Natural killer cell (primary cell): ENCODE measurements at regions not wholly inside any gene's neighbourhood (a gene's known extent, or its start where the extent isn't known, plus 50 kb on each side); places are given as distances from the start of the nearest gene placed in this dataset.

Experiments
- ATAC-seq, 3 donors: fragments of 150-1000 bp in 2 of 3; fragments of 200-7000 bp in 1 of 3; cut with Tn5 transposase; 1 replicate in 1 of 3; 2 replicates in 2 of 3; pipeline ENCODE4 v1.10.0; 2021; ENCODE audit warnings: mild to moderate bottlenecking in 2 of 3, moderate library complexity in 2 of 3
- DNase-seq, 2 donors: peaks; one replicate each; pipeline versions ENCODE4 v3.0.0 to v3.0.0-alpha.2; 2013 to 2021; ENCODE audit warnings: mixed read lengths in 1 of 2
- H3K27ac ChIP-seq: one replicate; pipeline ENCODE4 v1.5.1; 2013; ENCODE audit warnings: mild to moderate bottlenecking, low read length
- H3K27me3 ChIP-seq: one replicate; pipeline ENCODE4 v1.6.1; 2013; ENCODE audit warnings: low read length; ENCODE audit not compliant: control insufficient read depth, insufficient read depth
- H3K36me3 ChIP-seq: one replicate; pipeline ENCODE4 v1.6.1; 2013; ENCODE audit warnings: low read length; ENCODE audit not compliant: control insufficient read depth, insufficient read depth
- H3K4me1 ChIP-seq: one replicate; pipeline ENCODE4 v1.6.1; 2013; ENCODE audit warnings: low read length; ENCODE audit not compliant: control insufficient read depth, insufficient read depth
- H3K4me3 ChIP-seq: one replicate; pipeline ENCODE4 v1.5.1; 2013; ENCODE audit warnings: low read length
- H3K9me3 ChIP-seq: one replicate; pipeline ENCODE4 v1.6.1; 2013; ENCODE audit warnings: low read length; ENCODE audit not compliant: control insufficient read depth, insufficient read depth
- H3K27ac Mint-ChIP-seq, 2 donors: one replicate each; pipeline ENCODE4 v1.8.0; 2022; ENCODE audit warnings: mild to moderate bottlenecking in 2 of 2, mixed read lengths in 2 of 2, moderate library complexity in 1 of 2
- H3K27me3 Mint-ChIP-seq, 2 donors: one replicate each; pipeline ENCODE4 v1.8.0; 2022; ENCODE audit warnings: low read depth in 2 of 2, mixed read lengths in 2 of 2
- H3K36me3 Mint-ChIP-seq: one replicate; pipeline ENCODE4 v1.8.0; 2022; ENCODE audit warnings: mixed read lengths
- H3K4me1 Mint-ChIP-seq, 2 donors: one replicate each; pipeline ENCODE4 v1.8.0; 2022; ENCODE audit warnings: mixed read lengths in 2 of 2
- H3K4me3 Mint-ChIP-seq: one replicate; pipeline ENCODE4 v1.8.0; 2022; ENCODE audit warnings: mild to moderate bottlenecking, moderate library complexity, mixed read lengths
- H3K9me3 Mint-ChIP-seq, 2 donors: one replicate each; pipeline ENCODE4 v1.8.0; 2022; ENCODE audit warnings: mixed read lengths in 2 of 2
- CTCF ChIP-seq: fragments of 200-600 bp; IDR thresholded peaks from one replicate; pipeline ENCODE4 v1.8.0; 2022; ENCODE audit warnings: antibody characterized with exemption
- WGBS: methylation state at CpG from one replicate; pipeline ENCODE4 v1.1.7; 2013; ENCODE audit warnings: missing lambda C conversion rate; ENCODE audit not compliant: insufficient coverage; 5-methylcytosine and 5-hydroxymethylcytosine counted together
- intact Hi-C: fragments of 100-400 bp; cut with micrococcal nuclease; formaldehyde crosslinking; loops from one replicate; pipeline ENCODE4 v1.14.2; 2022

GRCh38 chr6:8361259-8361658, 74.1 kb downstream of the SLC35B3 start:
- no peaks in the 10 kb centered on the region for H3K27me3 ChIP-seq
- H3K4me3 ChIP-seq: no peak overlapping the region
- DNase-seq: no peak
- H3K27ac ChIP-seq: no peak overlapping the region
- H3K4me1 ChIP-seq: no peaks in the 10 kb centered on the region
- 89% methylated on average over 8 of the region's 8 CpGs for WGBS
- H3K9me3 ChIP-seq: no peaks in the 10 kb centered on the region
- H3K4me1 Mint-ChIP-seq: no peaks in the 10 kb centered on the region
- H3K27ac Mint-ChIP-seq: no peak overlapping the region
- no peaks in the 10 kb centered on the region for H3K36me3 ChIP-seq
- H3K9me3 Mint-ChIP-seq: peaks cover 0 to 2% of the 10 kb centered on the region in 2 donors
- TF ChIP-seq CTCF: no peak
- ATAC-seq: no peak
- H3K4me3 Mint-ChIP-seq: no peak overlapping the region
- H3K36me3 Mint-ChIP-seq: no peaks in the 10 kb centered on the region
- no peaks in the 10 kb centered on the region for H3K27me3 Mint-ChIP-seq
- intact Hi-C loops: no loop called here

- Mint-ChIP-seq H3K27ac (no peak overlapping the region), H3K27me3 (peaks cover 0 to 6% of the 10 kb centered on the region in 2 donors), H3K4me3 (no peak overlapping the region), H3K36me3 (no peaks in the 10 kb centered on the region), H3K9me3 (peaks cover 0 to 5% of the 10 kb centered on the region in 2 donors), H3K4me1 (no peaks in the 10 kb centered on the region)
- intact Hi-C loops: no loop called here
- DNase-seq: no peak
- H3K9me3 ChIP-seq: no peaks in the 10 kb centered on the region
- no peak for ATAC-seq
- WGBS: 74% methylated on average over 4 of the region's 4 CpGs
- no peak overlapping the region for H3K27ac ChIP-seq
- no peaks in the 10 kb centered on the region for H3K36me3 ChIP-seq
- H3K4me3 ChIP-seq: no peak overlapping the region
- no peaks in the 10 kb centered on the region for H3K4me1 ChIP-seq
- no peaks in the 10 kb centered on the region for H3K27me3 ChIP-seq
- TF ChIP-seq CTCF: no peak
Observed at GRCh38 chr6:8352966-8353340, 82.4 kb downstream of the SLC35B3 start.

- H3K9me3 Mint-ChIP-seq: peaks cover 0 to 5% of the 10 kb centered on the region in 2 donors
- Histone ChIP-seq H3K4me1 (no peaks in the 10 kb centered on the region), H3K36me3 (no peaks in the 10 kb centered on the region), H3K27me3 (no peaks in the 10 kb centered on the region), H3K27ac (no peak overlapping the region), H3K9me3 (no peaks in the 10 kb centered on the region), H3K4me3 (no peak overlapping the region)
- H3K27me3 Mint-ChIP-seq: peaks cover 0 to 6% of the 10 kb centered on the region in 2 donors
- ATAC-seq (no peak), DNase-seq (no peak)
- no peaks in the 10 kb centered on the region for H3K4me1 Mint-ChIP-seq
- 92% methylated on average over 1 of the region's 1 CpG for WGBS
- TF ChIP-seq CTCF: no peak
- no peaks in the 10 kb centered on the region for H3K36me3 Mint-ChIP-seq
- H3K4me3 Mint-ChIP-seq: no peak overlapping the region
- no peak overlapping the region for H3K27ac Mint-ChIP-seq
- intact Hi-C loops: no loop called here
Observed at GRCh38 chr6:8352335-8352965, 82.9 kb downstream of the SLC35B3 start.

- Histone ChIP-seq H3K36me3 (no peaks in the 10 kb centered on the region), H3K4me3 (no peak overlapping the region), H3K9me3 (peaks cover 11% of the 10 kb centered on the region), H3K27ac (no peak overlapping the region), H3K27me3 (no peaks in the 10 kb centered on the region), H3K4me1 (no peaks in the 10 kb centered on the region)
- ATAC-seq (no peak), DNase-seq (no peak)
- Mint-ChIP-seq H3K9me3 (peaks cover 0 to 9% of the 10 kb centered on the region in 2 donors), H3K36me3 (peaks cover 8% of the 10 kb centered on the region), H3K4me1 (no peaks in the 10 kb centered on the region), H3K27me3 (no peaks in the 10 kb centered on the region), H3K27ac (no peak overlapping the region), H3K4me3 (no peak overlapping the region)
- TF ChIP-seq CTCF: no peak
- intact Hi-C loops: no loop called here
- WGBS: 81% methylated on average over 2 of the region's 3 CpGs
Observed at GRCh38 chr6:8343600-8343999, 91.7 kb downstream of the SLC35B3 start.
